ENCODE measurements at regions not wholly inside any gene's neighbourhood (a gene's known extent, or its start where the extent isn't known, plus 50 kb on each side); places are given as distances from the start of the nearest gene placed in this dataset.
A peak's percentile ranks its signal among the peaks of the same experiment; 100 is the strongest.

DNA sequence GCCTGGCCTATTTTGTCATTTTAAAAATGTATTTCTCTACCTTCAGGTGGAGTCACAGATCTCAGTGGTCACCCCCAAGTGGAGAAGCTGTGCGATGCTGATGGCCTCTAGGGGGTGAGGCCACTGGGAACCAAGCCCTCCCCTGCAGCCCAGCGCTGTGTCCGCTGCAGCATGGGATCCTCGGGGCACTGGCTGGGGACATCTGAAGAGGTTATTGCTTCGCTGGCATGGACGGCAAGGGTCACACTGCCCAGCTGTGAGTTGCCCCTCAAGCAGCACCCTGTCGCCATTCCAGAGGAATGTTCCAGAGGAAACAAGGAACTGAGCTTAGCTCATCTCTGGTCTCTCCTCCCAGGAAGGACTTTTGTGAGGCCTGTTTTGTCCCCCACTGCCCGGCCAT, 119.6 kb upstream of the S1PR3 start:
- no peak for DNase-seq (ENCODE audit: low read depth)
- CTCF ChIA-PET, result interaction anchor here (0.6 to 0.9 kb wide), 2 partner anchors 13 to 57 kb away, joined by 3 read pairs; no protein-coding TSS in a partner anchor
- POLR2A ChIA-PET, result no interaction called here
- no peaks in the 10 kb centered on the region for H3K36me3 ChIP-seq (ENCODE audit: control insufficient read depth, insufficient read depth, low read length)
- H3K27me3 ChIP-seq (ENCODE audit: control insufficient read depth, insufficient read depth, low read length), result no peaks in the 10 kb centered on the region
- TF ChIP-seq, protein P1, sequence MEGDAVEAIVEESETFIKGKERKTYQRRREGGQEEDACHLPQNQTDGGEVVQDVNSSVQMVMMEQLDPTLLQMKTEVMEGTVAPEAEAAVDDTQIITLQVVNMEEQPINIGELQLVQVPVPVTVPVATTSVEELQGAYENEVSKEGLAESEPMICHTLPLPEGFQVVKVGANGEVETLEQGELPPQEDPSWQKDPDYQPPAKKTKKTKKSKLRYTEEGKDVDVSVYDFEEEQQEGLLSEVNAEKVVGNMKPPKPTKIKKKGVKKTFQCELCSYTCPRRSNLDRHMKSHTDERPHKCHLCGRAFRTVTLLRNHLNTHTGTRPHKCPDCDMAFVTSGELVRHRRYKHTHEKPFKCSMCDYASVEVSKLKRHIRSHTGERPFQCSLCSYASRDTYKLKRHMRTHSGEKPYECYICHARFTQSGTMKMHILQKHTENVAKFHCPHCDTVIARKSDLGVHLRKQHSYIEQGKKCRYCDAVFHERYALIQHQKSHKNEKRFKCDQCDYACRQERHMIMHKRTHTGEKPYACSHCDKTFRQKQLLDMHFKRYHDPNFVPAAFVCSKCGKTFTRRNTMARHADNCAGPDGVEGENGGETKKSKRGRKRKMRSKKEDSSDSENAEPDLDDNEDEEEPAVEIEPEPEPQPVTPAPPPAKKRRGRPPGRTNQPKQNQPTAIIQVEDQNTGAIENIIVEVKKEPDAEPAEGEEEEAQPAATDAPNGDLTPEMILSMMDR (IDR thresholded peaks at IDR 0.05; ENCODE audit: insufficient read depth, low read depth, low read length), result no peak
- H3K4me3 ChIP-seq (ENCODE audit: low read depth, low read length), result no peak overlapping the region

DNA sequence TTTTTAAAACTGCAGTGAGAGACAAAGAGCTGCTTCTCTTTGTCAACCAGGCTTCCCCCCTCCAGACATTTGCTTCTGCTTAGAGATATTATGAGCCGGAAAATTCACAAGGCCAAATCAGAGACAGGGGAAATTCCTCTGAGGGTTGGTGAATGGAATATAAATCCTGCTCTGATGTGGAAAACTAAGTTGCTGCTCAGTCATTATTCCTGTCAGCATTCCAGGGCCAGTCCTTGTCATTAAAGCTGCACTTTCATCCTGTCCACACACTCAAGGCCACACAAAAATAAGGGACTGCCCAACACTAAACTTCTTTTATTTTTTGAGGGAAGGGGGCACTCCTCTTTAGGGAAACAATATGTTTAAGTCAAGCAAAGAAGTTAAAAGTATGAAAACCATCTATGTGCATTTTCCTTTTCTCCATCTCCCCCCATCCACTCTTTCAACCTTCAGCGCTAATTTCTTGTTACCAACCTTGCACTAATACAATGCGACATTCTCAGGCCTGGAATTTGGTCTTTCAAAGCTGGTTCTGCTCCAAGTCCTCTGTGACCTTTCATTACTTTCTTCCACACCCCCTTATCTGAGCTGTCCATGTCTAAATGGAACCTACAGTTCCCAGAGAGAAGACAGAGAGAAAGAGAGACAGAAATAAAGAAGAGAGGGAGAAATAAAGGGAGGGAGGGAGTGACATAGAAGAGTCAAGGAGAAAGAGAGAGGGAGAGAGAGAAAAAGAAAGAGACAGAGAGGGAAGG, 118.9 kb upstream of the S1PR3 start:
- ChIA-PET CTCF (interaction anchor here (0.9 kb wide), 1 partner anchor 13 kb away, joined by 3 read pairs; no protein-coding TSS in a partner anchor), POLR2A (no interaction called here)
- TF ChIP-seq, protein P1 (IDR thresholded peaks at IDR 0.05; ENCODE audit: insufficient read depth, low read depth, low read length), result no peak
- Histone ChIP-seq H3K4me3 (ENCODE audit: low read depth, low read length) (no peak overlapping the region), H3K27me3 (ENCODE audit: control insufficient read depth, insufficient read depth, low read length) (no peaks in the 10 kb centered on the region), H3K36me3 (ENCODE audit: control insufficient read depth, insufficient read depth, low read length) (no peaks in the 10 kb centered on the region)
- DNase-seq (ENCODE audit: low read depth), result no peak

DNA sequence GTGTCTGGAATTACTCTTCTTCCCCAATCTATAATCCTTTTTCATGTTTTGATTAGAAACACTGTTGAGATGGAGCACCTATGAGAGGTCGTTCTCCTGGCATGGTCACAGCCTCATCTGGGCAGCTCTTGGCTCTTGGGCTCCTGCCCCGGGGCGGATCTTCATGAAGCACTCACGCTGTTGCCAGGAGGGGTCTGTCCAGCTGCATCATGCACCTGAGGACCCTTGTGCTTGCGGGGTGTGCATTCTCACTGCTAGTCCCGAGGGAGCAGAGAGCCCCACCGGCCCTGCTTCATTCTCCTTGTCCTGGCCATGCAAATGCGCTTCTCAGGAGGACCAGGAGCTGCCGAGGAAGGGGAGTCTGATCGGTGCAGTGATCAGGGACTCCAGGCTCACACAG, 117.6 kb upstream of the S1PR3 start:
- CTCF ChIA-PET, result no interaction called here
- no peaks in the 10 kb centered on the region for H3K27me3 ChIP-seq (ENCODE audit: control insufficient read depth, insufficient read depth, low read length)
- no peaks in the 10 kb centered on the region for H3K36me3 ChIP-seq (ENCODE audit: control insufficient read depth, insufficient read depth, low read length)
- H3K4me3 ChIP-seq (ENCODE audit: low read depth, low read length), result no peak overlapping the region
- TF ChIP-seq, protein P1 (IDR thresholded peaks at IDR 0.05; ENCODE audit: insufficient read depth, low read depth, low read length), result no peak
- POLR2A ChIA-PET, result no interaction called here
- DNase-seq (ENCODE audit: low read depth), result no peak

DNA sequence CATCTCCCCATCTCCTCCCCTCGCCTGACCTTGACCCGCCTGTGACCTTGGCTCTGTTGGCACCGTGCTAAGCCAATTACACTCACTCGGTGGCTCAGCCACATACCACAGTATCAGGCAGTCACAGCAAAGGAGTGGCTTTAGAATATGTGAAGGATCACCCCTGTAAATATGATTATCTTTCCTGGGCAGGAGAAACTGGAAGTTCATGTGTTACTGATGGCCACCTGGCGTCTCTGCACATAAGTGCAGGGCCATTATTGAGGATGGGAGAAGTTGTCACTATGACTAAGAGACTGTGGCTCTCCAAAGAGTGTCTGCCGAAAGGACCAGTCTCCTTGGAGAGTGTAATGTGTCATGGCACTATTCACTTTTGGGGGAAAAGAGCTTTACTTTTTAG, 116.9 kb upstream of the S1PR3 start:
- TF ChIP-seq, protein P1 (IDR thresholded peaks at IDR 0.05; ENCODE audit: insufficient read depth, low read depth, low read length), result peak; percentile 28; the same call in 1 of the 2 replicates
- H3K27me3 ChIP-seq (ENCODE audit: control insufficient read depth, insufficient read depth, low read length), result no peaks in the 10 kb centered on the region
- no peaks in the 10 kb centered on the region for H3K36me3 ChIP-seq (ENCODE audit: control insufficient read depth, insufficient read depth, low read length)
- ChIA-PET CTCF (no interaction called here), POLR2A (no interaction called here)
- no peak overlapping the region for H3K4me3 ChIP-seq (ENCODE audit: low read depth, low read length)
- no peak for DNase-seq (ENCODE audit: low read depth)

DNA sequence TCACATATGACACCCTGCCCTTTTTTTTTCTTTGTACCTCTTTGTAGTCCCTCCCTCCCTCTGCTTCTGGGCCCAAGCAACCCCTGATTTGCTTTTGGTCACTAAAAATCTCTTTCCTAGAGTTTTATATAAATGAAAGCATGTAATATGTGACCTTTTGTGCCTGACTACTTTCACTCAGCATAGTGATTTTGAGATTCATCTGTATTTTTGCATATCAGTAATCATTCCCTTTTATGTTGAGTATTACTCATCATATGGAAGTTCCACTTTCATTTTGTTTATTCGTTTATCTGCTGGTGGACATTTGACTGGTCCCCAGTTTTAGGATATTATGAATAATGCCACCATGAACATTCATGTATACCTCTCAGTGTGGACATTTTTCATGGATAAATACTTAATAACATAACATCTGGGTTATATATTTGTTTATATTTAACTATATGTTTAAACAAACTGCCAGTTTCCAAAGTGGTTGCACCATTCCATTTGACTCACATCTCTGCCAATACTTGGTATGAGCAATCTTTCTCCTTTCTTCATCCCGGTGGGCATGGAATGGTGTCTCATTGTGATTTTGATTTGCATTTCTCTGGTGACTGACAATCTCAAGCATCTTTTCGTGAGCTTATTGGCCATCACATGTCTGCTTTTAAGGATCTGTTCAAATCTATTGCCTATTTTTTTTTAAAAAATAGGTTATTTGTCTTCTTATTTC, 115.7 kb upstream of the S1PR3 start:
- no peak overlapping the region for H3K4me3 ChIP-seq (ENCODE audit: low read depth, low read length)
- CTCF ChIA-PET, result no interaction called here
- TF ChIP-seq, protein P1 (IDR thresholded peaks at IDR 0.05; ENCODE audit: insufficient read depth, low read depth, low read length), result no peak
- no peak for DNase-seq (ENCODE audit: low read depth)
- no peaks in the 10 kb centered on the region for H3K27me3 ChIP-seq (ENCODE audit: control insufficient read depth, insufficient read depth, low read length)
- no peaks in the 10 kb centered on the region for H3K36me3 ChIP-seq (ENCODE audit: control insufficient read depth, insufficient read depth, low read length)
- POLR2A ChIA-PET, result no interaction called here

Data from BJ (cell line).